RCC 7860 (cell line): ENCODE measurements at regions not wholly inside any gene's neighbourhood (a gene's known extent, or its start where the extent isn't known, plus 50 kb on each side); places are given as distances from the start of the nearest gene placed in this dataset.

Experiments
- DNase-seq: peaks from one replicate; pipeline ENCODE4 v3.0.0-alpha.2; 2015; ENCODE audit warnings: low spot score
- FAIRE-seq: peaks from 2 replicates; lab custom pipeline; 2012; peaks lifted over from hg19 to GRCh38; lab: Jason Lieb, UNC

- FAIRE-seq (no peak), DNase-seq (no peak)
Measured at GRCh38 chr11:115869131-115869530, 364.9 kb upstream of the CADM1 start.

- FAIRE-seq (no peak), DNase-seq (no peak)
Measured at GRCh38 chr11:115860246-115860645, 356.0 kb upstream of the CADM1 start.

GRCh38 chr11:115848611-115849010, 344.4 kb upstream of the CADM1 start:
- no peak for DNase-seq

GRCh38 chr11:115848080-115848479, 343.9 kb upstream of the CADM1 start:
- DNase-seq (no peak), FAIRE-seq (no peak)

More at GRCh38 chr11:115848611-115849010, 344.4 kb upstream of the CADM1 start:
- no peak for FAIRE-seq

GRCh38 chr11:115845872-115846271, 341.7 kb upstream of the CADM1 start:
- FAIRE-seq (no peak), DNase-seq (no peak)

GRCh38 chr11:115843685-115844084, 339.5 kb upstream of the CADM1 start:
- DNase-seq = no peak
- no peak for FAIRE-seq

GRCh38 chr11:115843111-115843510, 338.9 kb upstream of the CADM1 start:
- FAIRE-seq (no peak), DNase-seq (no peak)

- DNase-seq = no peak
- no peak for FAIRE-seq
Measured at GRCh38 chr11:115820026-115820425, 315.8 kb upstream of the CADM1 start.

- no peak for DNase-seq
- FAIRE-seq = no peak
Measured at GRCh38 chr11:115819014-115819413, 314.8 kb upstream of the CADM1 start.

- no peak for FAIRE-seq
- no peak for DNase-seq
Measured at GRCh38 chr11:115817844-115818468, 313.7 kb upstream of the CADM1 start.

- no peak for FAIRE-seq
Measured at GRCh38 chr11:115808351-115808940, 304.2 kb upstream of the CADM1 start.

GRCh38 chr11:115806056-115806455, 301.8 kb upstream of the CADM1 start:
- no peak for DNase-seq
- no peak for FAIRE-seq

More at GRCh38 chr11:115808351-115808940, 304.2 kb upstream of the CADM1 start:
- no peak for DNase-seq

- DNase-seq = no peak
- FAIRE-seq = no peak
Measured at GRCh38 chr11:115803073-115803740, 299.0 kb upstream of the CADM1 start.

- FAIRE-seq = no peak
- DNase-seq = no peak
Measured at GRCh38 chr11:115802641-115803040, 298.4 kb upstream of the CADM1 start.

GRCh38 chr11:115792903-115793302, 288.7 kb upstream of the CADM1 start:
- FAIRE-seq (no peak), DNase-seq (no peak)

- FAIRE-seq = no peak
- no peak for DNase-seq
Measured at GRCh38 chr11:115787302-115787701, 283.1 kb upstream of the CADM1 start.

GRCh38 chr11:115784796-115785521, 280.7 kb upstream of the CADM1 start:
- FAIRE-seq (no peak), DNase-seq (no peak)

GRCh38 chr11:115780646-115781362, 276.6 kb upstream of the CADM1 start:
- no peak for FAIRE-seq
- DNase-seq = no peak

- FAIRE-seq (no peak), DNase-seq (no peak)
Measured at GRCh38 chr11:115778928-115779650, 274.9 kb upstream of the CADM1 start.

GRCh38 chr11:115776916-115777315, 272.7 kb upstream of the CADM1 start:
- FAIRE-seq (no peak), DNase-seq (no peak)
